Neuronal stem cell (in vitro differentiated cells): ENCODE measurements at regions not wholly inside any gene's neighbourhood (a gene's known extent, or its start where the extent isn't known, plus 50 kb on each side); places are given as distances from the start of the nearest gene placed in this dataset.

Experiments used
- DNase-seq: peaks from one replicate; pipeline ENCODE4 v3.0.0-alpha.2; 2013; ENCODE audit warnings: low spot score
- H2AFZ ChIP-seq: one replicate; pipeline ENCODE4 v1.6.1; 2013; ENCODE audit warnings: mild to moderate bottlenecking, low read length, inconsistent platforms
- H2AK5ac ChIP-seq: 2 replicates; pipeline ENCODE4 v1.6.1; 2013; ENCODE audit warnings: low read depth, mild to moderate bottlenecking, inconsistent platforms, low read length, moderate library complexity, mixed read lengths
- H2BK120ac ChIP-seq: 2 replicates; pipeline ENCODE4 v1.6.1; 2013; ENCODE audit warnings: low read depth, mild to moderate bottlenecking, inconsistent platforms, low read length, moderate library complexity, mixed read lengths
- H2BK12ac ChIP-seq: one replicate; pipeline ENCODE4 v1.6.1; 2013; ENCODE audit warnings: low read length, inconsistent platforms
- H2BK15ac ChIP-seq: 2 replicates; pipeline ENCODE4 v1.6.1; 2013; ENCODE audit warnings: mild to moderate bottlenecking, low read length, inconsistent platforms, mixed read lengths
- H2BK5ac ChIP-seq: one replicate; pipeline ENCODE4 v1.6.1; 2013; ENCODE audit warnings: inconsistent platforms, mild to moderate bottlenecking, low read length, moderate library complexity
- H3K14ac ChIP-seq: one replicate; pipeline ENCODE4 v1.6.1; 2013; ENCODE audit warnings: low read length, inconsistent platforms
- H3K18ac ChIP-seq: 2 replicates; pipeline ENCODE4 v1.6.1; 2013; ENCODE audit warnings: low read length, inconsistent platforms
- H3K23ac ChIP-seq: 2 replicates; pipeline ENCODE4 v1.6.1; 2013; ENCODE audit warnings: low read depth, mild to moderate bottlenecking, mixed read lengths, low read length, inconsistent platforms; ENCODE audit not compliant: poor library complexity
- H3K27ac ChIP-seq: replicated peaks from 3 replicates; pipeline ENCODE4 v1.5.1; 2013; ENCODE audit warnings: low read length, inconsistent platforms
- H3K27me3 ChIP-seq, 3 experiments: 2 replicates each; pipeline ENCODE4 v1.6.1; 2013; ENCODE audit warnings: low read length in 3 of 3, mild to moderate bottlenecking in 2 of 3, inconsistent platforms in 1 of 3, low read depth in 1 of 3, mixed read lengths in 1 of 3, moderate library complexity in 1 of 3; ENCODE audit not compliant: control insufficient read depth in 3 of 3, insufficient read depth in 3 of 3
- H3K36me3 ChIP-seq, 2 donors: replicated peaks in 1 of 2; 2 replicates each; pipeline ENCODE4 v1.6.1; 2013; ENCODE audit warnings: low read length in 2 of 2; ENCODE audit not compliant: control insufficient read depth in 2 of 2, insufficient read depth in 2 of 2
- H3K4ac ChIP-seq: 2 replicates; pipeline ENCODE4 v1.6.1; 2013; ENCODE audit warnings: inconsistent platforms, mild to moderate bottlenecking, low read length, moderate library complexity
- H3K4me1 ChIP-seq, 2 donors: 1 replicate in 1 of 2; 2 replicates in 1 of 2; pipeline ENCODE4 v1.6.1; 2013; ENCODE audit warnings: low read length in 2 of 2, low read depth in 1 of 2; ENCODE audit not compliant: control insufficient read depth in 2 of 2, insufficient read depth in 1 of 2
- H3K4me2 ChIP-seq: one replicate; pipeline ENCODE4 v1.6.1; 2013; ENCODE audit warnings: mild to moderate bottlenecking, low read length, inconsistent platforms; ENCODE audit not compliant: insufficient read depth, poor library complexity, severe bottlenecking
- H3K4me3 ChIP-seq, 2 donors: 2 replicates each; pipeline ENCODE4 v1.5.1; 2013; ENCODE audit warnings: low read length in 2 of 2, mild to moderate bottlenecking in 2 of 2, inconsistent platforms in 1 of 2, moderate library complexity in 1 of 2
- H3K79me1 ChIP-seq: one replicate; pipeline ENCODE4 v1.6.1; 2013; ENCODE audit warnings: low read depth, mild to moderate bottlenecking, inconsistent platforms, low read length, moderate library complexity
- H3K9ac ChIP-seq: one replicate; pipeline ENCODE4 v1.6.1; 2013; ENCODE audit warnings: mild to moderate bottlenecking, low read depth, low read length, inconsistent platforms; ENCODE audit not compliant: poor library complexity
- H3K9me3 ChIP-seq, 2 donors: replicated peaks in 1 of 2; 2 replicates each; pipeline versions ENCODE3 to v1.6.1; 2013; ENCODE audit warnings: low read length in 2 of 2, mild to moderate bottlenecking in 2 of 2, inconsistent platforms in 1 of 2, low read depth in 1 of 2, mixed read lengths in 1 of 2, moderate library complexity in 1 of 2; ENCODE audit not compliant: control insufficient read depth in 2 of 2, insufficient read depth in 1 of 2
- H4K8ac ChIP-seq: one replicate; pipeline ENCODE4 v1.6.1; 2013; ENCODE audit warnings: low read depth, mild to moderate bottlenecking, inconsistent platforms, low read length, moderate library complexity
- H4K91ac ChIP-seq: one replicate; pipeline ENCODE4 v1.6.1; 2013; ENCODE audit warnings: low read length, low read depth, mild to moderate bottlenecking, inconsistent platforms; ENCODE audit not compliant: poor library complexity
- WGBS, 2 donors: extraction: QIAGEN DNeasy Blood & Tissue Kit; methylation state at CpG; one replicate each; pipeline ENCODE4 v1.1.7; 2013; ENCODE audit warnings: missing lambda C conversion rate in 2 of 2, mixed read lengths in 1 of 2; ENCODE audit not compliant: insufficient read length in 2 of 2, insufficient replicate concordance in 1 of 2; ENCODE audit errors: extremely low coverage in 2 of 2; 5-methylcytosine and 5-hydroxymethylcytosine counted together

- Histone ChIP-seq H3K4ac (no peak overlapping the region), H3K18ac (no peak overlapping the region), H3K4me2 (no peak overlapping the region), H2BK120ac (no peak overlapping the region), H2AFZ (no peak overlapping the region), H3K14ac (no peak overlapping the region), H4K8ac (no peak overlapping the region), H2AK5ac (no peak overlapping the region), H3K79me1 (no peaks in the 10 kb centered on the region), H3K4me1 (peaks cover 0 to 2% of the 10 kb centered on the region in 2 donors), H2BK5ac (no peak overlapping the region), H2BK15ac (no peak overlapping the region), H3K9me3 (no peaks in the 10 kb centered on the region), H3K9ac (no peak overlapping the region), H3K27ac (no peak overlapping the region), H3K23ac (no peak overlapping the region), H3K27me3 (peaks cover 0 to 23% (median 0%) of the 10 kb centered on the region in 3 experiments), H2BK12ac (no peak overlapping the region), H3K36me3 (no peaks in the 10 kb centered on the region), H4K91ac (no peak overlapping the region), H3K4me3 (no peak overlapping the region)
- WGBS, 2 donors: no CpG with 5 or more reads among the region's 6 CpGs
- DNase-seq: no peak
Observed at GRCh38 chr1:116463730-116464129, 90.7 kb downstream of the ATP1A1 start.
